Kidney epithelial cell (primary cell): ENCODE measurements at regions not wholly inside any gene's neighbourhood (a gene's known extent, or its start where the extent isn't known, plus 50 kb on each side); places are given as distances from the start of the nearest gene placed in this dataset.
"Not testable (repeated sequence)": the region's sequence is repeated elsewhere in the genome, so short reads cannot be mapped to it uniquely, and the experiment has no call there.

Experiments
- DNase-seq: peaks from one replicate; pipeline ENCODE4 v3.0.0-alpha.2; 2010; ENCODE audit warnings: low read depth
- H3K27me3 ChIP-seq: 2 replicates; pipeline ENCODE4 v1.6.0; 2011; ENCODE audit warnings: low read length; ENCODE audit not compliant: control insufficient read depth, insufficient read depth
- H3K36me3 ChIP-seq: 2 replicates; pipeline ENCODE4 v1.5.1; 2011; ENCODE audit warnings: low read length; ENCODE audit not compliant: control insufficient read depth, insufficient read depth
- H3K4me3 ChIP-seq: 2 replicates; pipeline ENCODE4 v1.5.1; 2011; ENCODE audit warnings: low read depth, mild to moderate bottlenecking, control low read depth, low read length
- CTCF ChIP-seq: IDR thresholded peaks from 2 replicates; pipeline ENCODE4 v1.5.1; 2011; ENCODE audit warnings: mild to moderate bottlenecking, moderate library complexity, low read length, control low read depth, inconsistent platforms; ENCODE audit not compliant: insufficient read depth, poor library complexity, severe bottlenecking

DNA sequence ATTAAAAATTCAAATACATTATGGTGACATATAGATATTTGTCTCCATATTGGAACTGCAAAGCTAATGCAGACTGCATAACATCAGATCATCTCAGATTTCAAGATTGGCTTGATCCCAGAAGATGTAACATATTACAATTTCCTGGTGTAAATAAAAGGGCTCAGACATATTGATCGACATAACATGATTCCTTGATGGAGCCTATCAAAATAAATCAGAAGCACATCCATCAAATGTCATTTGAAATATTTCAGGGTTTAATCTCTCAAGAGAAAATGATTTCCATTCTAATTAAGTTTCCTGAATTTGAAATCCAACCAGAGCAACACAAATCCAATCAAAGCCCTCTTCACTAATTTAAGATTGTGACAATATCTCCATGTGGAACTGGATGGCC lies 75.1 kb upstream of the UNC13C start:
- H3K36me3 ChIP-seq = no peaks in the 10 kb centered on the region
- no peak for TF ChIP-seq CTCF
- no peak overlapping the region for H3K4me3 ChIP-seq
- H3K27me3 ChIP-seq = no peaks in the 10 kb centered on the region
- DNase-seq = no peak

- H3K27me3 ChIP-seq, DNase-seq, H3K4me3 ChIP-seq, H3K36me3 ChIP-seq: not testable (repeated sequence)
Measured at GRCh38 chr15:53893468-53893867, 84.8 kb upstream of the UNC13C start.

DNA sequence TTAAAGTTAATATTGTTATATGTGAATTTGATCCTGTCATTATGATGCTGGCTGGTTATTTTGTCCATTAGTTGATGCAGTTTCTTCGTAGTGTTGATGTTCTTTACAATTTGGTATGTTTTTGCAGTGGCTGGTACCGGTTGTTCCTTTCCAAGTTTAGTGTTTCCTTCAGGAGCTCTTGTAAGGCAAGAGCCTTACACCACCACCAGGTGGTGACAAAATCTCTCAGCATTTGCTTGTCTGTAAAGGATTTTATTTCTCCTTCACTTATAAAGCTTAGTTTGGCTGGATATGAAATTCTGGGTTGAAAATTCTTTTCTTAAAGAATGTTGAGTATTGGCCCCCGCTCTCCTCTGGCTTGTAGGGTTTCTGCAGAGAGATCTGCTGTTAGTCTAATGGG lies 86.4 kb upstream of the UNC13C start:
- not testable (repeated sequence) for DNase-seq, H3K27me3 ChIP-seq, H3K36me3 ChIP-seq, H3K4me3 ChIP-seq

GRCh38 chr15:53884441-53884840 lies 93.8 kb upstream of the UNC13C start:
- no peak for TF ChIP-seq CTCF
- Histone ChIP-seq H3K27me3 (no peaks in the 10 kb centered on the region), H3K4me3 (no peak overlapping the region), H3K36me3 (no peaks in the 10 kb centered on the region)
- DNase-seq = no peak

DNA sequence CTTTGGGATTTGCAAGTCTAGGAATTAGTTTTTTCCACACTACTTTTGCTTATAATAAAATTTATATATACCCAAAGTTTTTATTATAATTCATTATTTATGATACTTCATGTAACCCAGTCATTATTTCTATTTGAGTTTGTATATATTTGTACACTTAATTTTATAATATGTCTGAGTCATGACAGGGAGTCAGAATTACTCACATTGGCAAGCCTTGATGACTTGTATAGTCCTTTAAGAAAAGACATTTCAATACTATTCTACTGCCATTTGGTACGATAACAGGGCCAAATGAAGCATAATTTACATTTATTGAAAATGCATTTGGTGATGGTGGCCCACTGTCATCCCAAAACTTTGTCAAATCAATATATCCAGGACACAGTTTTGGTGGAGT lies 95.9 kb upstream of the UNC13C start:
- Histone ChIP-seq H3K27me3 (no peaks in the 10 kb centered on the region), H3K4me3 (no peak overlapping the region), H3K36me3 (no peaks in the 10 kb centered on the region)
- TF ChIP-seq CTCF = no peak
- DNase-seq = no peak

DNA sequence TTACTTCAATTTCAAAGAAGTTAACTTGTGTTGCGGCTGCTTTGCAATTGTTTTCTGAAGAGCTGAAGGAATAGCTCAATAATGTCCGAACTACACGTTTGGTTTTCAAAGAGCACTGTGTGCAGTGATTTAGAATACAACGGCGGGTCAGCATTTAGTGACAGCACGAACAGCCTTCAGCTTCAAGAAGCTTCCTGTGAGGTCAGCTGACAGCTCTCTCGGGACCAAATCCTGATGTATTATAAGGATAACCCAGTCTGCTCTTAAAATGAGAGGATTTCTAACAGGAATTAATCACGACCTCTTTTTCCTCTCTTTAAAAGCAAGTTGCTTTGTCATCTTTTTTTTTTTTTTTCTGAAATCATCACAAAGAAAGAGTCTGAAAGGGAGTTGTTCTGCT lies 97.9 kb upstream of the UNC13C start:
- no peak for DNase-seq
- Histone ChIP-seq H3K4me3 (no peak overlapping the region), H3K27me3 (no peaks in the 10 kb centered on the region), H3K36me3 (no peaks in the 10 kb centered on the region)
- no peak for TF ChIP-seq CTCF

DNA sequence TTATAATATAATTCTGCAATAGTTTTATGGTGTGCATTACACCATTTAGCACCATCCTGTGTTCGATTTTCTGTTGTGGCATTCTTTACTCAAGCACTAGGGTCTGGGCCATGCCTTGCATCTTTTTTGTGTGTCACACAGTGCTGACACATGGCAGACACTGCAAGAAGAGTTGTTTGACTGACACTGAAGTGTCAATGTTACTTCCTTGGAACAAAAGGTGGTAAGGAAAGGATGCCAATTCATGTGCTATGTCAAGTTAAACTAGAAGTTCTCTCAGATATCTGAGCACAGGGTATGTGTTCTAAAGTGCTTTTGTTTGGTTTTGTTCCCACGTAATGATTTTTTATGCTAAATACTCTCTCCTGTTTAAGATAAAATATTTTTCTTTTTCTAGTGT lies 102.5 kb upstream of the UNC13C start:
- H3K36me3 ChIP-seq = no peaks in the 10 kb centered on the region
- H3K27me3 ChIP-seq = no peaks in the 10 kb centered on the region
- no peak for DNase-seq
- H3K4me3 ChIP-seq = no peak overlapping the region
- TF ChIP-seq CTCF = no peak
